ENCODE measurements at regions not wholly inside any gene's neighbourhood (a gene's known extent, or its start where the extent isn't known, plus 50 kb on each side); places are given as distances from the start of the nearest gene placed in this dataset.

DNA sequence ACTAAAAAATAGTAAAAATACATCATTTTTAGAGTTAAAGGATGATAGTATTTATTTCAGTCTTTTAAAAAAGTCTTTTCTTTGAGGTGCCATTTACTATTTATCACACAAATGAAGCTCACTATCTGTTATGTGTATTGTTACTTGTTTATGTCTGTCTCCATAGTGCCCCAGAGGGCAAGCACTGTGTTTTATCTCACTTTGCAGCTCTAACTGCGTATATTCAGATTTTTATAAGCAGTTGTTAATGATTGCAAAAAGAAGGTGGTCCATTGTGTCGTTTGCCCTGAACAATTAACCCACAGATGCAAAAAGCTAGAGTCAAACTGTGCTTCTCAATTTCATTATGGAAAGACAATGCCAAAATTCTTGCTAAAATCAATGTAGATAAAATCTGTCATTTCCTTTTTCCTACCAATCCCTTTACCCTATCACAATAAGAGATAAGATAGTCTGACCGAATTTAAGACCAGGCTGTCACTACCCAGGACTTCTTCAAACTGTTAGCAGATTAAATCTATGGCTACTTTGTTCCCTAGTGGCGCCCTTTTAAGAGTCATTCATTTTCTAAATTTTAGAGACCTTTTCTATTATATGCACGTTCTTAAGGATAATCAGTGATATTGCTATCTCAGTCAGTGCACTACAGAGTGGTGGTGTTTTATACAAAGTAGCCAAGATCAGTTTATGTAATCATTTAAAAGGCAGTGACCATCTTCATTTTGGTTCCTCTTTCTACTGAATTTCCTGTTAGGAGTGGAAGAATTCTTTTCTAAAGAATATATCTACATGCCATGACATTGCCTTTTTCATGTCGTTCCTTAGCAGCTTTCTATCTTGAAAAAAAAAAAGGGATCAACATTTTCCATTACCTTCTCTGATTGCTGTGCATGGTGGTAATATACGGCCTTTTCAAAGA is 133.1 kb upstream of the PRDM1 start:
- ATAC-seq (no peak), DNase-seq (no peak)
- no peaks in the 10 kb centered on the region for H3K4me1 ChIP-seq (ENCODE audit: control insufficient read depth, insufficient read depth, low read length)
- WGBS, result 29% methylated on average over 7 of the region's 7 CpGs
- intact Hi-C loops (cut with DNase I), result no loop called here
- H3K27ac ChIP-seq (ENCODE audit: low read length), result no peak overlapping the region
- H3K27me3 ChIP-seq (ENCODE audit: control insufficient read depth, insufficient read depth), result no peaks in the 10 kb centered on the region
- no peak overlapping the region for H3K4me3 ChIP-seq (ENCODE audit: low read length)
- H3K9me3 ChIP-seq (ENCODE audit: control insufficient read depth, low read length), result no peaks in the 10 kb centered on the region

DNA sequence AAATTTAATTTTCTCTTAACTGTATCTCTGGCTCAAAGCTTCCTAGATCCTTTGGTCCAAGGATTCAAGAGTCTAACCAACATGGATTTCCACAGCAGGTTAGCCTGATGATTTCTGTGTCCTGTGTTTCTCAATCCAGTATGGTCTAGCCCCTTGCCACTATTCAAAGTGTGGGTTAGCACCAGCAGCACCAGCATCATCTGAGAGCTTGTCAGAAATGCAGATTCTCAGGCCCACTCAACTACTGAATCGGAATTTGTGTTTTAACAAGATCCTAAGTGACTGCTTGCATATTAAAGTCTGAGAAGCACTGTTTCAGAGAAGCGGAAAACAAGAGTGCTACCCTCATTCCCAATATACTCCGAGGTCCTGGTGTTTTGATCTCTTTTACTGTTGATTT is 133.8 kb upstream of the PRDM1 start:
- DNase-seq (no peak), ATAC-seq (no peak)
- Histone ChIP-seq H3K27me3 (ENCODE audit: control insufficient read depth, insufficient read depth) (no peaks in the 10 kb centered on the region), H3K9me3 (ENCODE audit: control insufficient read depth, low read length) (no peaks in the 10 kb centered on the region), H3K4me1 (ENCODE audit: control insufficient read depth, insufficient read depth, low read length) (no peaks in the 10 kb centered on the region), H3K4me3 (ENCODE audit: low read length) (no peak overlapping the region), H3K27ac (ENCODE audit: low read length) (no peak overlapping the region)
- 79% methylated on average over 3 of the region's 3 CpGs for WGBS
- intact Hi-C loops (cut with DNase I), result no loop called here

DNA sequence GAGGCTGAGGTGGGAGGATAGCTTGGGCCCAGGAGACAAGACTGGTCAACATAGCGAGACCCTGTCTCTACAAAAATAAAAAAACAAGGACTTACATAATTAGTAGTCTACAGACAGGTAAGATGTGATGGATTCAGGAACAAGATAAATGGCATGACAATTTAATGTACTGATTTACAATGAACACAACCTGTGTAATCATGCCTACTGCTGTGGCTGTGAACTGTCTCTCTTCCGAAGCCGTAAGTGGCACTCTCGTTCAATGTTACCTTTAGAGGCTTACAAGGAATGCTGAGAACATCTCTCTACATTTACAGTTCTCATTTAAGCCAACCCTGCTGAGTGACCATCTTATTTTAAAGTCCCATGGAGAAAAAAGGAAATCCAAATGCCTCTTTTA is 134.8 kb upstream of the PRDM1 start:
- no peak for ATAC-seq
- H3K4me1 ChIP-seq (ENCODE audit: control insufficient read depth, insufficient read depth, low read length), result no peaks in the 10 kb centered on the region
- intact Hi-C loops (cut with DNase I), result no loop called here
- no peak for DNase-seq
- H3K27ac ChIP-seq (ENCODE audit: low read length), result no peak overlapping the region
- no peaks in the 10 kb centered on the region for H3K27me3 ChIP-seq (ENCODE audit: control insufficient read depth, insufficient read depth)
- no peaks in the 10 kb centered on the region for H3K9me3 ChIP-seq (ENCODE audit: control insufficient read depth, low read length)
- H3K4me3 ChIP-seq (ENCODE audit: low read length), result no peak overlapping the region
- WGBS, result 86% methylated on average over 4 of the region's 4 CpGs

DNA sequence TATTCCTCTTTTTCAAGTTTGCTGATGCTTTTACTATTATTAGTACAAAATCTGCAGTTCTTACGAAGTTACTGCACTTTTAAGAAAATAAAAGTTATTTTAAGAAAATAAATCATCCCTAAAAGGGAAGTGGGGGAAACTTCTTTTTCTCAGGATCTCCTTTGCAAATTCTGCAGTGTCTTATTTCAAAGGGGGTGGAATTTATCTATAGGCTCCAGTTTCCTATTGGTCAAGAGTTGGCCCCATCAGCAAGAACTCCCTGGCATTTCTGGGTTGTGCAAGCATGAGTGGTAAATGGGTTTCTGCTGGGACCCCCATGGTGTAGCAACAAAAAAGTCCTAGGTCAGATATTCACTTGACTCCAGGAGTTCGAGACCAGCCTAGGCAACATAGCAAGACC is 136.3 kb upstream of the PRDM1 start:
- no peaks in the 10 kb centered on the region for H3K27me3 ChIP-seq (ENCODE audit: control insufficient read depth, insufficient read depth)
- intact Hi-C loops (cut with DNase I), result no loop called here
- no peak for DNase-seq
- ATAC-seq, result no peak
- no peak overlapping the region for H3K27ac ChIP-seq (ENCODE audit: low read length)
- no peaks in the 10 kb centered on the region for H3K4me1 ChIP-seq (ENCODE audit: control insufficient read depth, insufficient read depth, low read length)
- no peak overlapping the region for H3K4me3 ChIP-seq (ENCODE audit: low read length)
- WGBS, result 74% methylated on average over 2 of the region's 2 CpGs
- H3K9me3 ChIP-seq (ENCODE audit: control insufficient read depth, low read length), result no peaks in the 10 kb centered on the region

DNA sequence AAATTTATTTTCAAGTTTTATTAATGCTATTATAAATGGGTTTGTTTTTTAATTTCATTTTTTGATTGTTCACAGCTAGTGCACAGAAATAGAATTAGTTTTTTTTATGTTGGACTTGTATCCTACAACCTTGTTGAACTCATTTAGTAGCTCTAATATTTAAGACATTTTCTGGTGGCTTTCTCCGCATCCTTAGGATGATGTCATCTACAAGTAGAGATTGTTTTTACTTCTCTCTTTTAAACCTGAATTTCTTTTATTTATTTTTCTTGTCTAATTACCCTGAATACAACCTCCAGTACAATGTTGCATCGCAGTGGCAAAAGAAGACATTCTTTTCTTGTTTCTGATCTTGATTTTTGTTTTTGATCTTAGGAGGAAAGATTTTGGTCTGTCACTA is 142.6 kb upstream of the PRDM1 start:
- 88% methylated on average over 2 of the region's 2 CpGs for WGBS
- no peaks in the 10 kb centered on the region for H3K9me3 ChIP-seq (ENCODE audit: control insufficient read depth, low read length)
- ATAC-seq, result no peak
- no peaks in the 10 kb centered on the region for H3K4me1 ChIP-seq (ENCODE audit: control insufficient read depth, insufficient read depth, low read length)
- intact Hi-C loops (cut with DNase I), result no loop called here
- H3K27ac ChIP-seq (ENCODE audit: low read length), result no peak overlapping the region
- no peak overlapping the region for H3K4me3 ChIP-seq (ENCODE audit: low read length)
- no peak for DNase-seq
- no peaks in the 10 kb centered on the region for H3K27me3 ChIP-seq (ENCODE audit: control insufficient read depth, insufficient read depth)

DNA sequence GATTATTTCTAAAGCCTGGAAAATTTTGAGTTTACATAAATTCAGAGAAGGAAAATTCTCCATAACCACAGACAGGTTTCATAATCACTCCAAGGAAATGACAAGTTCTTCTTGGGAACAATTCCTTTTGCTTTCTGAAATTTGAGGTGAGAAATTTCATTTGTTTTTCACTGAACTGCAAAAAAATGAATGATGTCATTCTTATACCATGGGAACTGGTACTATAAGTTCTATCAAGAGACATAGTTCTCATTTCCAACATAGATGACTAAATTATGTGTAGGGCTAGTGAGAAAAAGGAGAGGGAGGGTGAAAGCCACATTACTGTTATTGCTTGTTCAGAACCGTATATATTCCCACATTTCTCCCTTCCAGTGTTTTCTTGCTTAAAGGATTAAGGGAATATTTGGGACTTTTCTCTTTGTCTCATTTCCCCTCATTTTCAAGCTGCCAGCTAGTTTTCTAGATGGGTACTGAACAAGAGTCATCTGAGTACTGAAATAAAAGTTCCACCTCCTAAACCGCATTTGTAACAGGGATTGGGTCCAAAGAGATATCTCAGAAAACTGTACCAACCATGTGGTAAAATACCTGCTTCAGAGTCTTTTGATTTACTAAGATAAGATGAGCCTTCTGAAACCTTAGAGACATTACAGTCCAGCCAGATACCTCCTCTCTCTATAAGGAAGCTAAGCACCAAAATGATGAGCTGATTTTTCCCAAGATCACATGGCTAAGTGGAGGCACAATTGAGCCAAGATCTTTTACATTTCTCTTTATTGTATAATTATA is 144.3 kb upstream of the PRDM1 start:
- Histone ChIP-seq H3K27ac (ENCODE audit: low read length) (no peak overlapping the region), H3K27me3 (ENCODE audit: control insufficient read depth, insufficient read depth) (no peaks in the 10 kb centered on the region), H3K9me3 (ENCODE audit: control insufficient read depth, low read length) (no peaks in the 10 kb centered on the region), H3K4me1 (ENCODE audit: control insufficient read depth, insufficient read depth, low read length) (no peaks in the 10 kb centered on the region), H3K4me3 (ENCODE audit: low read length) (no peak overlapping the region)
- ATAC-seq (no peak), DNase-seq (no peak)
- 88% methylated on average over 2 of the region's 2 CpGs for WGBS
- intact Hi-C loops (cut with DNase I), result no loop called here

DNA sequence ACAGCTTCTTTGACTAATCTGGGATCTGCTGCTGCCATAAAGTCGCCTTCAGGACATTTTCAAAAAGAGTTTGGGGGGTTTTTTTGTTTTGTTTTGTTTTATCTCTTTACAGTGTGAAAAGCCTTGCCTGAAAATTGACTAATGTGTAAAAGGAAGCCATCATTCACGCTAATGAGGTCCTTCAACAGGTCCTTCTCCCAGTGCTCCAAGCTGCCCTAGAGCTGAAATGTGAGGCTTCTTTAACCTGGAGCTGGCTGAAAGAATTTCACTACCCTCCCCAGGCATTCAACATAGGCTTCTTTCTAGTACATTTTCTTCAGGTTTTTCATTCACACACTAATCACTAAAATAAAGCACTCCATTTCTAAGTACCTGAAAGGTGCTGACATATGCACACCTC is 145.1 kb upstream of the PRDM1 start:
- no peak overlapping the region for H3K27ac ChIP-seq (ENCODE audit: low read length)
- no peak for ATAC-seq

DNA sequence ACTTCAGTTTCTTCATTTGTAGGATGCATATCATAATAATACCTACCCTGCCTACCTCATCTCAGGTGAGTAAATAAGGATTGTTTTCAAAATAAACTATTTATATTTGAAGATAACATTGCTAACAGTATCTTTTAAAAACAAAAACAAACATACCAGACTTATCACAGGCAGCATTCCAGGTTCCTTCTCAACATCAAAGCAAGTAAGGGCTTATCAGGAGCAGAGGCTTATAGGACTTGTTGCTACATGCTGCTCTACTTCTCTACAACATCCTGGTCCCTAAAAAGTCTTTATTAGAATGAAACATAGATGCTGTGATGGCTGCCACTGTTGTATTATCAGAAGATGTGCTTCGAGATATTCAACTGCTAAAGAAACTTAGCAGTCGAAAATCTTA is 149.2 kb upstream of the PRDM1 start:
- no peak overlapping the region for H3K4me3 ChIP-seq (ENCODE audit: low read length)

More for the DNA sequence above, 145.1 kb upstream of the PRDM1 start:
- no peak for DNase-seq
- Histone ChIP-seq H3K4me1 (ENCODE audit: control insufficient read depth, insufficient read depth, low read length) (no peaks in the 10 kb centered on the region), H3K9me3 (ENCODE audit: control insufficient read depth, low read length) (no peaks in the 10 kb centered on the region), H3K4me3 (ENCODE audit: low read length) (no peak overlapping the region), H3K27me3 (ENCODE audit: control insufficient read depth, insufficient read depth) (no peaks in the 10 kb centered on the region)
- 40% methylated on average over 2 of the region's 2 CpGs for whole genome bisulfite sequencing
- intact Hi-C loops (cut with DNase I), result no loop called here

DNA sequence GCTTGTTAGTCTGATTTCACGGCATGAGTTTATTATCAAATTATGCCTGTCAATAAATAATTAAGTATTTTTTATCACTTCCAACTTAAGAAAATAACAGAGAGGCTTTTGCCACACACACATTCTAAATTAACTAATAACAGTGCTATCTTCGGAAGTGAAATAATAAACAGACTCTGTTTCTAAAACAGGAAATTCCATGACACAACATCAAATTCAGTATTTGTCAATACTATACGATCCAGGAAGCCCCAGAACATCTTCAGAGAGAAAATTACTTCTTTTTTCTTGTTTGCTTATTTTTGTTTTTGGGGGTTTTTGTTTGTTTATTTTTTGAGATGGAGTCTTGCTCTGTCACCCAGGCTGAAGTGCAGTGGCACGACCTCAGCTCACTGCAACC is 150.7 kb upstream of the PRDM1 start:
- no peak overlapping the region for H3K27ac ChIP-seq (ENCODE audit: low read length)

More for the DNA sequence above, 149.2 kb upstream of the PRDM1 start:
- Histone ChIP-seq H3K27me3 (ENCODE audit: control insufficient read depth, insufficient read depth) (no peaks in the 10 kb centered on the region), H3K27ac (ENCODE audit: low read length) (no peak overlapping the region), H3K9me3 (ENCODE audit: control insufficient read depth, low read length) (no peaks in the 10 kb centered on the region), H3K4me1 (ENCODE audit: control insufficient read depth, insufficient read depth, low read length) (no peaks in the 10 kb centered on the region)
- DNase-seq (no peak), ATAC-seq (no peak)
- 78% methylated on average over 2 of the region's 2 CpGs for WGBS
- intact Hi-C loops (cut with DNase I), result no loop called here

DNA sequence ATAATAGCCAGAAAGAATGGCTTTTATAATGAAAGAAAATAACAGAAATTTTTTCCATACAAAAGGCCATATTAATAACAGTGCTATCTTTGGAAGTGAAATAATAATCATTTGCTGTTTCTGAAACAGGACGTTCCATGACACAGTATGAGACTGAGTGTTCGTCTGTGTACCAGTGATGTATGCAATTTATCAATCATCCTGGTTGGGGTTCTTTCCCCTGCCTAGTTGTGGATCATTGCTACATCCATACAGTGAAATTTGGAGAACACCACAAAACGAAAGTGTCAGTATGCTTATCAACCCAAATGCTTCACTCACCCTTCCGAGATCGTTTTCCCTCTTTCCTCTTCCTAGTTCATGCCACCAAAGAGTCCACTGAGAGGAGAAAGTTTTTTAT is 151.4 kb upstream of the PRDM1 start:
- H3K4me1 ChIP-seq (ENCODE audit: control insufficient read depth, insufficient read depth, low read length), result no peaks in the 10 kb centered on the region
- H3K9me3 ChIP-seq (ENCODE audit: control insufficient read depth, low read length), result no peaks in the 10 kb centered on the region
- ATAC-seq (no peak), DNase-seq (no peak)
- no peak overlapping the region for H3K4me3 ChIP-seq (ENCODE audit: low read length)
- intact Hi-C loops (cut with DNase I), result no loop called here
- H3K27ac ChIP-seq (ENCODE audit: low read length), result no peak overlapping the region
- no peaks in the 10 kb centered on the region for H3K27me3 ChIP-seq (ENCODE audit: control insufficient read depth, insufficient read depth)
- 80% methylated on average over 5 of the region's 5 CpGs for WGBS

More for the DNA sequence above, 150.7 kb upstream of the PRDM1 start:
- no peaks in the 10 kb centered on the region for H3K9me3 ChIP-seq (ENCODE audit: control insufficient read depth, low read length)
- WGBS, result 66% methylated on average over 4 of the region's 4 CpGs
- no peak overlapping the region for H3K4me3 ChIP-seq (ENCODE audit: low read length)
- no peak for ATAC-seq
- no peaks in the 10 kb centered on the region for H3K27me3 ChIP-seq (ENCODE audit: control insufficient read depth, insufficient read depth)
- no peak for DNase-seq
- H3K4me1 ChIP-seq (ENCODE audit: control insufficient read depth, insufficient read depth, low read length), result no peaks in the 10 kb centered on the region
- intact Hi-C loops (cut with DNase I), result no loop called here

DNA sequence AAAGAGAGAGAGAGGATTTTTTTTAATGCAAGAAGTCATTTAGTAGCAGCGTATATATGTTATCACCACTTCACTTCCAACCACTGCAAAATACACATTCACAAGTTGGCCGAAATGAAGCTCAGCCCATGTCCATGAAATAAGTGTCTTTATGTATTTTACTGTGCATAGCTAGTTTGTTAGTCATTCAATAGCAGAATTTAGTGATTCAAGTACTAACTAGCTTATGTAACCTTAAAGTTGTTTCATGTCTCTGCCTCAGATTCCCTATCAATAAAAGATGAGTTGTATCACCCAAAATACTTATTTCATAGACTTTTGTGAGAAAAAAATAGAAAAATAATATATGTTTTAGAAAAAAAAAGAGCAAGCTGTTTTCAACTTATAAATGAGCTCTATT is 153.7 kb upstream of the PRDM1 start:
- Histone ChIP-seq H3K9me3 (ENCODE audit: control insufficient read depth, low read length) (no peaks in the 10 kb centered on the region), H3K4me1 (ENCODE audit: control insufficient read depth, insufficient read depth, low read length) (no peaks in the 10 kb centered on the region), H3K27me3 (ENCODE audit: control insufficient read depth, insufficient read depth) (no peaks in the 10 kb centered on the region), H3K27ac (ENCODE audit: low read length) (no peak overlapping the region), H3K4me3 (ENCODE audit: low read length) (no peak overlapping the region)
- ATAC-seq (no peak), DNase-seq (no peak)
- 73% methylated on average over 2 of the region's 2 CpGs for WGBS
- intact Hi-C loops (cut with DNase I), result no loop called here

Data from right cardiac atrium (tissue), 5 donors.